GM21825 (cell line): ENCODE measurements at regions not wholly inside any gene's neighbourhood (a gene's known extent, or its start where the extent isn't known, plus 50 kb on each side); places are given as distances from the start of the nearest gene placed in this dataset.
"Not testable (repeated sequence)": the region's sequence is repeated elsewhere in the genome, so short reads cannot be mapped to it uniquely, and the experiment has no call there.

Source experiments
- ATAC-seq: cut with Tn5 transposase; IDR thresholded peaks from one replicate; pipeline ENCODE4 v1.9.1; 2021; ENCODE audit warnings: mild to moderate bottlenecking, moderate library complexity; ENCODE audit not compliant: unreplicated experiment

DNA sequence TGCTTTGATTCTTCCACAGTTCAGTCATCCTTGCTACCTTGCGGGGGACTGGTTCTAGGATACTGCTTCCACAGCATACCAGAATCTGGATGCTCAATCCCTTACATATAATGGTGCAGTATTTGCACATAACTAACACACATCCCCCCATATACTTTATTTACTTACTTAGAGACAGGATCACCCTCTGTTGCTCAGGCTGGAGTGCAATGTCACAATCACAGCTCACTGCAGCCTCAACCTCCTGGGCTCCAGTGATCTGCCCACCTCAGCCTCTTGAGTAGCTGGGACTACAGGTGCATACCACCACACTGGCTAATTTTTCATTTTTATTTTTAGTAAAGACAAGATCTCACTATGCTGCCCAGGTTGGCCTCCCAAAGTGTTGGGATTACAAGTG lies 112.2 kb downstream of the GOSR1 start:
- ATAC-seq, result no peak

DNA sequence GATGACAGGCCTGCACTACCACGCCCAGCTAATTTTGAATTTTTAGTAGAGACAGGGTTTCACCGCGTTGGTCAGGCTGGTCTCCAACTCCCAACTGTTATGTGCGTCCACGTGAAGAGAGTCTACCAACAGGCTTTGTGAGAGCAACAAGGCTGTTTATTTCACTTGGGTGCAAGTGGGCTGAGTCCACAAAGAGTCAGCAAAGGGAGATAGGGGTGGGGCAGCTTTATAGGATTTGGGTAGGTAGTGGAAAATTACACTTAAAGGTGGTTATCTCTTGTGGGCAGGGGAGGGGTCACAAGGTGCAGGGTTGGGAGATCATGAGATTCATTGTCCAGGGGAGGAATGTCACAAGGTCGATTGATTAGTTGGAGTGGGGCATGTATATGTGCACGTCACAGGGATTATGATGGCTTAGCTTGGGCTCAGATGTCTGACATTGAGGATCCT lies 111.6 kb downstream of the GOSR1 start:
- no peak for ATAC-seq

DNA sequence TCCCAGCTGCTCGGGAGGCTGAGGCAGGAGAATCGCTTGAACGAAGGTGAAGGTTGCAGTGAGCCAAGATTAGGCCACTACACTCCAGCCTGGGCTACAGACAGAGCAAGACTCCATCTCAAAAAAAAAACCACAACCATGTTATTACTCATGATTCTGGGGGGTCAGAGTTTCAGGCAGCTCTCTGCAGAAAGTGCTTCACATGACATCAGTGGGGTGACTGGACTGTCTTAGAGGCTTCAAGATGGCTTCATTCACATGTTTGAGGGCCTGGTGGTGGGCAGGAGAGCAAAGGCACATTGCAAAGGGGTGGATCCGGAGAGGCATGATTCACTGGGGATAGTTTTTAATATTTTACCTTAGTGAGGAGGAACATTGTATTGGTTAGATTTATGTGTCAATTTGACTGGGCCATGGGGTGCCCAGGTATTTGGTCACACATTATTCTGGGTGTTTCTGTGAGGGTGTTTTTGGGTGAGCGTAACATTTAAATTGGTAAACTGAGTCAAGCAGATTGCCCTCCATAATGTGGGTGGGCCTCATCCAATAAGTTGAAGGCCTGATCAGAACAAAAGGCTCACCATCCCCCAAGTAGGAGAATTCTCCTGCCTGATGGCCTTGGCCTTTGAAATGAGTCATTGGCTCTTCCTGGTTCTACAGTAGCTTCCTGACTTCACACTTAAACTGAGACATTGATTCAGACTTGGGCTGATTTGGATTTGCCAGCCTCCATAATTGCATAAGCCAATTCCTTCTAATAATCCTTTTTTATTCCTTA lies 109.8 kb downstream of the GOSR1 start:
- ATAC-seq, result no peak

DNA sequence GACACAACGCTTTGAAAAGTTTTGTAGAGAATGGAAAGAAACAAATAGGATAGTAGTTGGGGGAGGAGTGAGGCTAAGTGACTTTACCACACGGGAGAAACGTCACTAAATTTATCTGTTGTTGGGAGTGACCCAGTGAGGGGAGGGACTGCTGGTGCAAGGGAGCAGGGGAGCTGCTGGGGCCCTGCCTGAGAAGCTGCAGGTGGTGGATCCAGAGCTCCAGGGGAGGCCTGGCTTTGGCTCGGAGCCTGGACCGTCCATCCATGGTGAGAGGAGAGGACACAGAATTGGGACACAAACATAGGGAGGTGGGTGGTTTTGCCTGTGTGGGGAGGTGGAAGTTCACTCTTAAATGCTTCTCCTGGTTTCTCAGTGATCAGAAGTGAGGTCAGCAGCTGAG lies 107.6 kb downstream of the GOSR1 start:
- no peak for ATAC-seq

DNA sequence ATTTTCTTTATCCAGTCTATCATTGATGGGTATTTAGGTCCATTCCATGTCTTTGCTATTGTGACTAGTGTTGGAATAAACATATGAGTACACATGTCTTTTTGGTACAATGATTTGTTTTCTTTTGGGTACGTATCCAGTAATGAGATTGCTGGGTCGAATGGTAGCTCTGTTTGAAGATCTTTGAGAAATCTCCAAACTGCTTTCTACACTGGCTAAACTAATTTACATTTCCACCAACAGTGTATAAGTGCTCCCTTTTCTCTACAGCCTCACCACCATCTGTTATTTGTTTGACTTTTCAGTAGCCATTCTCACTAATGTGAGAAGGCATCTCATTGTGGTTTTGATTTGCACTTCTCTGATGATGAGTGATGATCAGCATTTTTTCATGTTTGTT lies 103.7 kb downstream of the GOSR1 start:
- ATAC-seq, result no peak

DNA sequence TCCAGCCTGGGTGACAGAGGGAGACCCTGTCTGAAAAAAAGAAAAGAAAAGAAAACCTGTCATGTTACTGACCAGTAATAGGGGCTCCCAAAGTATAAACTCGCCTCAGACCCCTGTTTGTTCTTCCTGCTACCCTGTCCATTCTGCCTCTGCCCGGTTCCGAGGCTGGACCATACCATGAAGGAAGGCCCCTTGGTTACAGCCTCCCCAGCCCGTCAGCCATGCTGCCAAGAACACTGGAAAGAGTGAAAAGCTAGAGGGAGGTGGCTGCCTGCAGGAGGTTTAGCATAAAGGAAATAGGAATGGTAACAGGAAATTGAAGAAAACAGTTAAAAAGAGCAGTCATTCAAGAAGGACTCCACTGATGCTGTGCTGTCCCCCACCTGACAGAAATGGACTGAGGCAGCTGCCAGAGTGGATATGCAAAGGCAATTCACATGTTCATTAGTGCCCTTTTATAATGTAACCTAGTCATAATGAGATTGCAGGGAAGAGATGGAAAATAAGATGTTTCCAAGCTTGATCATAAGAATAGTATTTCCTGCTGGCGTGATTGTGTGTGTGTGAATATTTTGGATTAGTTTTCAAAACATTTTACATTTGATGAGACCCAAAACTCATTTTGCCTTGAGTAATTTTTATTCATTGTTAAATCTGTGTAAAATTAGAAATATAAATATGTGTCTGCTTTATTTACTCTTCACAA lies 102.6 kb downstream of the GOSR1 start:
- no peak for ATAC-seq

DNA sequence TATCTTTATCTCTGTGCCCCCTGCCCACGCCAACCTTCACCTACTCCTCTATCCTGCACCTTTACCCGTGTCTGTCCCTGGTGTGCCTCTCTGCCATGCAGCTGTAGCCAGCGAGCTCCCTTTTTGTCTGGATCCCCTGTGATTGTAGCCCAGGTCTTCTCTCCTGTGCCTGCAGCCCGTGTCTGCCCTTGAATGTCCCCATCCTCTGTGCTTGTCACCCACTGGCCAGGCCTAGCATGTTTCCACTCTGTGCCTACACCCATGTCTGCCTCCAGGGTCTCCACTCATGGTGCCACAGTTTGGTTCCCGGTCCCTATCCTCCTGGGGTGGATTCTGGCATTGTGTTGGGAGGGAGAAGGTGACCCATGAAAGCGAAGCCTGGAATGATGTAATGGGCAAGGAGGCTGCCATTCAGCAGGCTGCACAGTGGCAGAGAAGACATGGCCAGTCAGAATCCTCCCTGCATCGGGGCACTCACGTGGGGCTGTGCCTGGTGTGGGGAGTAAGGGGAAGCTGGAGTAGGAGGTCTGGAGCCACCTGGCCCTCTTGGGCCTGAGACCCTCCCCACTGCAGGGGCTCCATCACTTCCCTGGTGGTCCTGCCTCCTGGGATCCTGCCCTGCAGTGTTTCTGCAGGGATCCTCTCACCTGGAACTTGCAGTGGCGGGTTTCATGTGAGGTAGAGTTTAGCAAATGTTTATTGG lies 101.0 kb downstream of the GOSR1 start:
- ATAC-seq, result not testable (repeated sequence)
